Panc1 (cell line): ENCODE measurements at regions not wholly inside any gene's neighbourhood (a gene's known extent, or its start where the extent isn't known, plus 50 kb on each side); places are given as distances from the start of the nearest gene placed in this dataset.

Source experiments
- ATAC-seq: fragments of 200-7000 bp; cut with Tn5 transposase; 2 replicates; pipeline ENCODE4 v1.9.1; 2020; ENCODE audit warnings: mild to moderate bottlenecking, moderate library complexity
- BruUV-seq: library from RNA; stranded (reverse); fragments of 400-500 nt; replicated peaks from 2 replicates; lab custom pipeline; 2021; lab: Mats Ljungman, UMichigan
- CTCF ChIA-PET: fragments of 300-600 bp; sonication (Branson Sonifier 250); formaldehyde crosslinking; loops from one replicate; lab custom pipeline; 2022; ENCODE audit warnings: antibody characterized with exemption; lab: Charles Lee
- POLR2A ChIA-PET: fragments of 300-600 bp; sonication (Branson Sonifier 250); formaldehyde crosslinking; loops from one replicate; lab custom pipeline; 2022; ENCODE audit warnings: antibody characterized with exemption; lab: Charles Lee
- DNase-seq: peaks from one replicate; pipeline ENCODE4 v3.0.0-alpha.2; 2010; ENCODE audit warnings: low read depth, low spot score
- H3K27ac ChIP-seq: 2 replicates; pipeline ENCODE4 v1.5.1; 2011; ENCODE audit warnings: mild to moderate bottlenecking, low read length, inconsistent platforms
- H3K27me3 ChIP-seq: fragments of 200-500 bp; sonication (Bioruptor generic); 2 replicates; pipeline ENCODE4 v1.6.0; 2014; ENCODE audit warnings: low read length, inconsistent platforms; ENCODE audit not compliant: control insufficient read depth, insufficient read depth
- H3K36me3 ChIP-seq: fragments of 200-500 bp; sonication (Bioruptor generic); 2 replicates; pipeline ENCODE4 v1.5.1; 2014; ENCODE audit warnings: inconsistent platforms, mild to moderate bottlenecking, low read length, moderate library complexity; ENCODE audit not compliant: control insufficient read depth, insufficient read depth
- H3K4me1 ChIP-seq: 2 replicates; pipeline ENCODE4 v1.5.1; 2011; ENCODE audit warnings: inconsistent platforms, mild to moderate bottlenecking, low read length, moderate library complexity; ENCODE audit not compliant: control insufficient read depth, insufficient read depth
- H3K4me3 ChIP-seq, 2 experiments: 2 replicates each; pipeline ENCODE4 v1.5.1; 2011 to 2012; ENCODE audit warnings: low read depth in 2 of 2, low read length in 2 of 2, mild to moderate bottlenecking in 2 of 2, inconsistent platforms in 1 of 2, moderate library complexity in 1 of 2
- H3K9me3 ChIP-seq: fragments of 200-500 bp; sonication (Bioruptor generic); 2 replicates; pipeline ENCODE4 v1.5.1; 2014; ENCODE audit warnings: low read depth, mild to moderate bottlenecking, inconsistent platforms, low read length, moderate library complexity; ENCODE audit not compliant: control insufficient read depth, insufficient read depth
- POLR2AphosphoS5 ChIP-seq: IDR thresholded peaks from 2 replicates; pipeline ENCODE4 v1.6.1; 2012; ENCODE audit warnings: mild to moderate bottlenecking, low read depth, low read length, moderate library complexity
- SIN3A ChIP-seq: IDR thresholded peaks from 2 replicates; pipeline ENCODE4 v1.6.1; 2012; ENCODE audit warnings: low read depth, mild to moderate bottlenecking, low read length, moderate library complexity, borderline replicate concordance; ENCODE audit not compliant: insufficient read depth
- TCF7L2 ChIP-seq: IDR thresholded peaks from 2 replicates; pipeline ENCODE4 v1.6.1; 2011; ENCODE audit warnings: mild to moderate bottlenecking, low read depth, low read length, inconsistent platforms
- in situ Hi-C: cut with HindIII; loops from 2 replicates; pipeline ENCODE4 v1.10.0; 2016; ENCODE audit warnings: low sequenced_read_pairs, low pct_unique_long_range_greater_than_20kb
- intact Hi-C: fragments of 100-400 bp; cut with micrococcal nuclease; formaldehyde crosslinking; loops from one replicate; pipeline ENCODE4 v1.10.0; 2022; ENCODE audit not compliant: unreplicated experiment
- TF ChIP-seq, protein P1 (sequence below), 2 experiments: IDR thresholded peaks; 2 replicates each; pipeline ENCODE4 v1.6.1; 2011 to 2012; ENCODE audit warnings: low read depth in 2 of 2, control low read depth in 1 of 2, low read length in 1 of 2, mild to moderate bottlenecking in 1 of 2, moderate library complexity in 1 of 2; ENCODE audit not compliant: insufficient read depth in 1 of 2
- TF ChIP-seq, protein P2 (sequence below): fragments of 450-650 bp; IDR thresholded peaks from 2 replicates; pipeline ENCODE4 v1.5.1; 2017; ENCODE audit warnings: mild to moderate bottlenecking

DNA sequence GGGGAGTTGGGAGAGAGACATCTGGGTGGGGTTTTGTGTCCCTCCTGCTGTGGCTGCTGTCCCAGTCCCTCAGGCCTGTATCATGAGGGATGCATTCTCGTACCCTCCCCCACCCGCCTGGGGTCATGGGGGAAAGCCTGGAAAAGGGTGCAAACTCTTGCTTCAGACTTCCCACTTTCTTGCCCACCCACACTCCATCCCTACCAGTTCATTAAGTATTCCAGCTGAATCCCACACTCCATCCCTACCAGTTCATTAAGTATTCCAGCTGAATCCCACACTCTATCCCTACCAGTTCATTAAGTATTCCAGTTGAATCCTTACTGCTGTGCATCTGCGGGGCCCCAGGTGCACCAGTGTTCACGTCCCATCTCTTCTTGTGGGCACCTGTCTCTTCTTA is 116.3 kb downstream of the ACAA2 start:
- H3K27me3 ChIP-seq = no peaks in the 10 kb centered on the region
- H3K9me3 ChIP-seq = no peaks in the 10 kb centered on the region
- in situ Hi-C loops = no loop called here
- no peak overlapping the region for H3K4me3 ChIP-seq
- ATAC-seq (no peak), DNase-seq (no peak)
- intact Hi-C loops = no loop called here
- H3K27ac ChIP-seq = peak overlapping the region; percentile 44; the same call in 1 of the 2 replicates
- H3K36me3 ChIP-seq = no peaks in the 10 kb centered on the region
- no TSS peak for BruUV-seq
- CTCF ChIA-PET = no interaction called here
- POLR2A ChIA-PET = no interaction called here
- H3K4me1 ChIP-seq = peaks cover 3% of the 10 kb centered on the region
- TF ChIP-seq, protein P1, sequence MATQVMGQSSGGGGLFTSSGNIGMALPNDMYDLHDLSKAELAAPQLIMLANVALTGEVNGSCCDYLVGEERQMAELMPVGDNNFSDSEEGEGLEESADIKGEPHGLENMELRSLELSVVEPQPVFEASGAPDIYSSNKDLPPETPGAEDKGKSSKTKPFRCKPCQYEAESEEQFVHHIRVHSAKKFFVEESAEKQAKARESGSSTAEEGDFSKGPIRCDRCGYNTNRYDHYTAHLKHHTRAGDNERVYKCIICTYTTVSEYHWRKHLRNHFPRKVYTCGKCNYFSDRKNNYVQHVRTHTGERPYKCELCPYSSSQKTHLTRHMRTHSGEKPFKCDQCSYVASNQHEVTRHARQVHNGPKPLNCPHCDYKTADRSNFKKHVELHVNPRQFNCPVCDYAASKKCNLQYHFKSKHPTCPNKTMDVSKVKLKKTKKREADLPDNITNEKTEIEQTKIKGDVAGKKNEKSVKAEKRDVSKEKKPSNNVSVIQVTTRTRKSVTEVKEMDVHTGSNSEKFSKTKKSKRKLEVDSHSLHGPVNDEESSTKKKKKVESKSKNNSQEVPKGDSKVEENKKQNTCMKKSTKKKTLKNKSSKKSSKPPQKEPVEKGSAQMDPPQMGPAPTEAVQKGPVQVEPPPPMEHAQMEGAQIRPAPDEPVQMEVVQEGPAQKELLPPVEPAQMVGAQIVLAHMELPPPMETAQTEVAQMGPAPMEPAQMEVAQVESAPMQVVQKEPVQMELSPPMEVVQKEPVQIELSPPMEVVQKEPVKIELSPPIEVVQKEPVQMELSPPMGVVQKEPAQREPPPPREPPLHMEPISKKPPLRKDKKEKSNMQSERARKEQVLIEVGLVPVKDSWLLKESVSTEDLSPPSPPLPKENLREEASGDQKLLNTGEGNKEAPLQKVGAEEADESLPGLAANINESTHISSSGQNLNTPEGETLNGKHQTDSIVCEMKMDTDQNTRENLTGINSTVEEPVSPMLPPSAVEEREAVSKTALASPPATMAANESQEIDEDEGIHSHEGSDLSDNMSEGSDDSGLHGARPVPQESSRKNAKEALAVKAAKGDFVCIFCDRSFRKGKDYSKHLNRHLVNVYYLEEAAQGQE (IDR thresholded peaks at IDR 0.05; ENCODE audit: insufficient read depth in 1 of 2, low read depth in 2 of 2, low read length in 1 of 2) = no peak
- TF ChIP-seq TCF7L2 = no peak
- TF ChIP-seq, protein P2, sequence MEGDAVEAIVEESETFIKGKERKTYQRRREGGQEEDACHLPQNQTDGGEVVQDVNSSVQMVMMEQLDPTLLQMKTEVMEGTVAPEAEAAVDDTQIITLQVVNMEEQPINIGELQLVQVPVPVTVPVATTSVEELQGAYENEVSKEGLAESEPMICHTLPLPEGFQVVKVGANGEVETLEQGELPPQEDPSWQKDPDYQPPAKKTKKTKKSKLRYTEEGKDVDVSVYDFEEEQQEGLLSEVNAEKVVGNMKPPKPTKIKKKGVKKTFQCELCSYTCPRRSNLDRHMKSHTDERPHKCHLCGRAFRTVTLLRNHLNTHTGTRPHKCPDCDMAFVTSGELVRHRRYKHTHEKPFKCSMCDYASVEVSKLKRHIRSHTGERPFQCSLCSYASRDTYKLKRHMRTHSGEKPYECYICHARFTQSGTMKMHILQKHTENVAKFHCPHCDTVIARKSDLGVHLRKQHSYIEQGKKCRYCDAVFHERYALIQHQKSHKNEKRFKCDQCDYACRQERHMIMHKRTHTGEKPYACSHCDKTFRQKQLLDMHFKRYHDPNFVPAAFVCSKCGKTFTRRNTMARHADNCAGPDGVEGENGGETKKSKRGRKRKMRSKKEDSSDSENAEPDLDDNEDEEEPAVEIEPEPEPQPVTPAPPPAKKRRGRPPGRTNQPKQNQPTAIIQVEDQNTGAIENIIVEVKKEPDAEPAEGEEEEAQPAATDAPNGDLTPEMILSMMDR = no peak
- TF ChIP-seq SIN3A = no peak
- no peak for TF ChIP-seq POLR2AphosphoS5

DNA sequence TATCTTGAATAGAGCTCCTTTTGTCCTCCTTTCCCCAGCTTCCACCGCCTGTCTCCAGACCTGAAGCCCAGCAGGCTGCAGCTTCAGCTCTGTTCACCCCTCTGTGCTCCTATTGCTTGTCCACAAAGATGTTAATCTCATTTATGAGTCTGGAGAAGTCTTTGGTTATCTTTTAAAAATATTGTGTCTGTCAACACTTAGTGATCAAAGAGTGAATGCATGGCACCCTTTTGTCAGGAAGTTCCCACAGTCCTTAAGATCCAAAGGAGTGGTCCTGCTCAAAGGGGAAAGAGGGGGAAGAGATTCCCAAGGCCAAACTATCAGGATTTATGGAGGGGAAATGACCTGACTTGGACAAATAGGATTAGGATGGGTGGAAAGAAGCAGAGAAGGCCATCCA is 118.9 kb downstream of the ACAA2 start:
- TF ChIP-seq POLR2AphosphoS5 (no peak), TCF7L2 (peak; percentile 89)
- TF ChIP-seq, protein P1 (IDR thresholded peaks at IDR 0.05; ENCODE audit: insufficient read depth in 1 of 2, low read depth in 2 of 2, low read length in 1 of 2) = no peak
- Histone ChIP-seq H3K36me3 (no peaks in the 10 kb centered on the region), H3K4me3 (no peak overlapping the region), H3K27me3 (no peaks in the 10 kb centered on the region), H3K4me1 (peaks cover 3% of the 10 kb centered on the region), H3K27ac (peak overlapping the region; percentile 71), H3K9me3 (no peaks in the 10 kb centered on the region)
- in situ Hi-C loops = no loop called here
- CTCF ChIA-PET = no interaction called here
- ATAC-seq (peak; percentile 46; the same call in 1 of the 2 replicates), DNase-seq (no peak)
- intact Hi-C loops = no loop called here
- POLR2A ChIA-PET = no interaction called here
- no TSS peak for BruUV-seq
